CD8-positive, alpha-beta memory T cell (primary cell): ENCODE measurements at regions not wholly inside any gene's neighbourhood (a gene's known extent, or its start where the extent isn't known, plus 50 kb on each side); places are given as distances from the start of the nearest gene placed in this dataset.

Experiments
- CTCF ChIA-PET: fragments of 350-600 bp; sonication (Branson Sonifier 250); formaldehyde crosslinking; loops from one replicate; lab custom pipeline; 2021; ENCODE audit warnings: antibody characterized with exemption; lab: Charles Lee
- POLR2A ChIA-PET: fragments of 350-600 bp; sonication (Branson Sonifier 250); formaldehyde crosslinking; loops from one replicate; lab custom pipeline; 2021; ENCODE audit warnings: antibody characterized with exemption; lab: Charles Lee
- DNase-seq, 5 donors: peaks; one replicate each; pipeline versions ENCODE4 v3.0.0 to v3.0.0-alpha.2; 2020 to 2022; ENCODE audit warnings: mixed read lengths in 1 of 5
- H3K27ac ChIP-seq: one replicate; pipeline ENCODE4 v1.7.0; 2013; ENCODE audit warnings: low read depth, mild to moderate bottlenecking, low read length, moderate library complexity
- H3K27me3 ChIP-seq: 2 replicates; pipeline ENCODE4 v1.7.0; 2013; ENCODE audit warnings: low read length, mild to moderate bottlenecking; ENCODE audit not compliant: insufficient read depth, poor library complexity, severe bottlenecking
- H3K36me3 ChIP-seq: 2 replicates; pipeline ENCODE4 v1.7.0; 2013; ENCODE audit warnings: mild to moderate bottlenecking, low read length, moderate library complexity; ENCODE audit not compliant: insufficient read depth
- H3K4me1 ChIP-seq: 2 replicates; pipeline ENCODE4 v1.7.0; 2013; ENCODE audit warnings: mild to moderate bottlenecking, low read length, moderate library complexity; ENCODE audit not compliant: insufficient read depth
- H3K4me3 ChIP-seq: 2 replicates; pipeline ENCODE4 v1.7.0; 2013; ENCODE audit warnings: mild to moderate bottlenecking, low read length
- H3K9me3 ChIP-seq: 2 replicates; pipeline ENCODE4 v1.7.0; 2013; ENCODE audit warnings: mild to moderate bottlenecking, low read length
- H3K27ac Mint-ChIP-seq, 8 donors: one replicate each; pipeline ENCODE4 v1.8.0; 2020 to 2021; ENCODE audit warnings: mixed read lengths in 8 of 8, mild to moderate bottlenecking in 6 of 8, inconsistent platforms in 3 of 8, moderate library complexity in 3 of 8
- H3K27me3 Mint-ChIP-seq, 2 donors: one replicate each; pipeline ENCODE4 v1.8.0; 2020 to 2021; ENCODE audit warnings: mixed read lengths in 2 of 2, mild to moderate bottlenecking in 1 of 2, moderate library complexity in 1 of 2
- H3K36me3 Mint-ChIP-seq, 3 donors: one replicate each; pipeline ENCODE4 v1.8.0; 2020 to 2021; ENCODE audit warnings: mixed read lengths in 3 of 3, inconsistent platforms in 1 of 3, mild to moderate bottlenecking in 1 of 3
- H3K4me1 Mint-ChIP-seq, 3 donors: one replicate each; pipeline ENCODE4 v1.8.0; 2020 to 2021; ENCODE audit warnings: mixed read lengths in 3 of 3, inconsistent platforms in 1 of 3, mild to moderate bottlenecking in 1 of 3
- H3K4me3 Mint-ChIP-seq, 7 donors: one replicate each; pipeline ENCODE4 v1.8.0; 2020 to 2021; ENCODE audit warnings: mixed read lengths in 7 of 7, mild to moderate bottlenecking in 6 of 7, moderate library complexity in 4 of 7, inconsistent platforms in 2 of 7
- H3K9me3 Mint-ChIP-seq, 5 donors: one replicate each; pipeline ENCODE4 v1.8.0; 2020 to 2022; ENCODE audit warnings: mixed read lengths in 5 of 5, mild to moderate bottlenecking in 3 of 5, moderate library complexity in 2 of 5, inconsistent platforms in 1 of 5

DNA sequence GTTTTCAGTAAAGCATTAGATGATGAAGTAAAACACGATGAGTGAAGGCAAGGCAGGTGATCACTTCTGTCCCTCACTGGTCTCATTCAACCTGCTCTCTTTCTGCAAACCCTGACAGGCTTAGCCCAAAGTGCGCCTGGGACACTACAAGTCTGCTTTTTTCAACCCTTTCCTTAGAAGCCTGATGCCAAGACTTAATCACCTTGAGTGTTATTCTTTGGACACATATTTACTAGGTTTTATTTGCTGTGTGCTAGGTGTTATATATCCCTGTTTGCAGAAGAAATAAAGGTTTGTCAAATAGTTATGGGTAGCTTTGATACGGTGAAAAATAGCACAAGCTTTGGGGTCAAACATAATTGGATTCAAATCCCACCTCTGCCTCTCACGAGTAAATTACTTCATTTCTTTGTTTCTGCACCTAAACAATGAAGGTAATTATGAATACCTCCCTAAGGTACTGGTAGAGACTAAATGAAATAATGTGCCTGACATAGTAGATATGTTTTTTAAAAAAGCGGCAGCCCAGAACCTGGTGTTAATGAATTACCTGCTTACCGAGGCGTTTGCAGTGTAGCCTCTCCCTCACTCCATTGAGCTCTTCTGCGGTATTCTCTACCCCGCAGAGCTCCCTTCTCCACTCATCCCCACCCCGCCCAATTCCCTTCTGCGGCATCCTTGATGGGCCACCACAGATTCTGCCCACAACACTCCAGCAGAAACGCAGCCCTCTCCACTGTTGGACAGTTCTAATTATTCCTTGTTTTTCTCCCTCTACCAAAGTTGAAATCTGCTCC lies 269.0 kb upstream of the TPM1 start:
- Mint-ChIP-seq H3K36me3 (no peaks in the 10 kb centered on the region), H3K27me3 (no peaks in the 10 kb centered on the region), H3K4me1 (no peaks in the 10 kb centered on the region), H3K4me3 (no peak overlapping the region), H3K27ac (no peak overlapping the region), H3K9me3 (no peaks in the 10 kb centered on the region)
- Histone ChIP-seq H3K27me3 (no peaks in the 10 kb centered on the region), H3K27ac (no peak overlapping the region), H3K36me3 (no peaks in the 10 kb centered on the region), H3K4me3 (no peak overlapping the region), H3K4me1 (no peaks in the 10 kb centered on the region), H3K9me3 (no peaks in the 10 kb centered on the region)
- DNase-seq: no peak
- POLR2A ChIA-PET: interaction anchor here (0.5 kb wide), 1 partner anchor 72 kb away, joined by 4 read pairs; no protein-coding TSS in a partner anchor
- CTCF ChIA-PET: no interaction called here

DNA sequence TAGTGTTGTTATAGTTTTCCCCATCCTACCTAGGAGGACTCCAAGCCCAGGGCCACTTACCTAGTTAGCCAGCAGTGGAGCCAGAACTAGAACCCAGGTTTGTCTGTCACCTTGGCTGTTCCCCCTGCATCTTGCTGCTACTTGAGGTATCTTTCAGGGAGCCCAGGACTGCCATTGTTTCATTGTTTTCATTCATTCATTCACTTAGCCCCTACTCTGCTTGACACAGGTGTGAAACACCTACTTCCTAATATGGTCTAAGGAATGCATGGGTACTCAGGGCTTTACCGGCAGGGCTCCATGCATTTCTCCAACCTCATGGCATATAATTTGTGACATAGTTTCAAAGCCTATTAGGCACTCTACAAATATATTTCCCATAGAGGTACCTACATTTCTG lies 266.6 kb upstream of the TPM1 start:
- no peak overlapping the region for H3K4me3 Mint-ChIP-seq
- no peaks in the 10 kb centered on the region for H3K27me3 ChIP-seq
- H3K4me3 ChIP-seq: no peak overlapping the region
- no peaks in the 10 kb centered on the region for H3K36me3 ChIP-seq
- no peaks in the 10 kb centered on the region for H3K4me1 ChIP-seq
- no peaks in the 10 kb centered on the region for H3K4me1 Mint-ChIP-seq
- no peak for DNase-seq
- ChIA-PET POLR2A (no interaction called here), CTCF (no interaction called here)
- no peaks in the 10 kb centered on the region for H3K27me3 Mint-ChIP-seq
- no peak overlapping the region for H3K27ac Mint-ChIP-seq
- H3K36me3 Mint-ChIP-seq: no peaks in the 10 kb centered on the region
- no peaks in the 10 kb centered on the region for H3K9me3 ChIP-seq
- H3K27ac ChIP-seq: no peak overlapping the region
- H3K9me3 Mint-ChIP-seq: no peaks in the 10 kb centered on the region

- POLR2A ChIA-PET: no interaction called here
- Histone ChIP-seq H3K36me3 (no peaks in the 10 kb centered on the region), H3K4me3 (no peak overlapping the region), H3K4me1 (no peaks in the 10 kb centered on the region), H3K27ac (no peak overlapping the region), H3K9me3 (no peaks in the 10 kb centered on the region), H3K27me3 (no peaks in the 10 kb centered on the region)
- no peak for DNase-seq
- Mint-ChIP-seq H3K27me3 (peaks cover 0 to under 1% of the 10 kb centered on the region in 2 donors), H3K4me1 (no peaks in the 10 kb centered on the region), H3K4me3 (no peak overlapping the region), H3K9me3 (no peaks in the 10 kb centered on the region), H3K36me3 (no peaks in the 10 kb centered on the region), H3K27ac (no peak overlapping the region)
- CTCF ChIA-PET: no interaction called here
Measured at GRCh38 chr15:62777671-62778070, 264.9 kb upstream of the TPM1 start.

GRCh38 chr15:62779036-62779770 lies 263.3 kb upstream of the TPM1 start:
- peak overlapping the region in 1 of 8 donors; percentile 9 for H3K27ac Mint-ChIP-seq
- ChIA-PET POLR2A (no interaction called here), CTCF (no interaction called here)
- H3K36me3 ChIP-seq: no peaks in the 10 kb centered on the region
- H3K27ac ChIP-seq: no peak overlapping the region
- no peak for DNase-seq
- H3K4me3 ChIP-seq: no peak overlapping the region
- no peak overlapping the region for H3K4me3 Mint-ChIP-seq
- H3K4me1 ChIP-seq: no peaks in the 10 kb centered on the region
- H3K9me3 ChIP-seq: no peaks in the 10 kb centered on the region
- H3K36me3 Mint-ChIP-seq: no peaks in the 10 kb centered on the region
- no peaks in the 10 kb centered on the region for H3K27me3 ChIP-seq
- peaks cover 1 to 7% of the 10 kb centered on the region in 2 donors for H3K27me3 Mint-ChIP-seq
- H3K4me1 Mint-ChIP-seq: no peaks in the 10 kb centered on the region
- H3K9me3 Mint-ChIP-seq: no peaks in the 10 kb centered on the region

DNA sequence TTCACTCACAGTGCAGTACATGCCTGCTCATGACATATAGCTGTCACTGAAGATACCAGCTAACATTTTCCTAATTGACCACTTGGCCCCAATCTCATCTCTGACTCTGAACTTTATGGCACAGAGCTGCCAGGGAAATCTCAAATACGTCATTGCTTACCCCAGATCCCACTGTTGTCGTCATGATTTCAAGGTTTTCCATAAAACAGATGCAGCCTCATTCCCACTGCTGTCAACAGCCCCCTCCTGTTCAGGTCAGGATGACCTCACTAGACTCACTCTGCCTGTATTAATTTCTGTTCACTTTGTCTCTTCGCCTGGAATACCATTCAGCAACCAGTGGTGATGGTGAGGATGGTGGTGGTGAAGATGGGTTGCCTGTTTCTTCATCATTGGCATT lies 262.6 kb upstream of the TPM1 start:
- ChIA-PET POLR2A (no interaction called here), CTCF (no interaction called here)
- Histone ChIP-seq H3K27me3 (no peaks in the 10 kb centered on the region), H3K4me3 (no peak overlapping the region), H3K4me1 (no peaks in the 10 kb centered on the region), H3K27ac (no peak overlapping the region), H3K9me3 (no peaks in the 10 kb centered on the region), H3K36me3 (no peaks in the 10 kb centered on the region)
- H3K4me1 Mint-ChIP-seq: no peaks in the 10 kb centered on the region
- no peaks in the 10 kb centered on the region for H3K9me3 Mint-ChIP-seq
- no peak for DNase-seq
- H3K36me3 Mint-ChIP-seq: no peaks in the 10 kb centered on the region
- H3K27me3 Mint-ChIP-seq: peaks cover 2 to 10% of the 10 kb centered on the region in 2 donors
- H3K4me3 Mint-ChIP-seq: no peak overlapping the region
- no peak overlapping the region for H3K27ac Mint-ChIP-seq

GRCh38 chr15:62781081-62781497 lies 261.5 kb upstream of the TPM1 start:
- Histone ChIP-seq H3K27me3 (no peaks in the 10 kb centered on the region), H3K36me3 (no peaks in the 10 kb centered on the region), H3K9me3 (no peaks in the 10 kb centered on the region), H3K4me1 (no peaks in the 10 kb centered on the region), H3K4me3 (no peak overlapping the region), H3K27ac (no peak overlapping the region)
- POLR2A ChIA-PET: no interaction called here
- no peak for DNase-seq
- CTCF ChIA-PET: no interaction called here
- Mint-ChIP-seq H3K9me3 (no peaks in the 10 kb centered on the region), H3K36me3 (no peaks in the 10 kb centered on the region), H3K4me3 (no peak overlapping the region), H3K4me1 (no peaks in the 10 kb centered on the region), H3K27me3 (peaks cover 2 to 20% of the 10 kb centered on the region in 2 donors), H3K27ac (no peak overlapping the region)

DNA sequence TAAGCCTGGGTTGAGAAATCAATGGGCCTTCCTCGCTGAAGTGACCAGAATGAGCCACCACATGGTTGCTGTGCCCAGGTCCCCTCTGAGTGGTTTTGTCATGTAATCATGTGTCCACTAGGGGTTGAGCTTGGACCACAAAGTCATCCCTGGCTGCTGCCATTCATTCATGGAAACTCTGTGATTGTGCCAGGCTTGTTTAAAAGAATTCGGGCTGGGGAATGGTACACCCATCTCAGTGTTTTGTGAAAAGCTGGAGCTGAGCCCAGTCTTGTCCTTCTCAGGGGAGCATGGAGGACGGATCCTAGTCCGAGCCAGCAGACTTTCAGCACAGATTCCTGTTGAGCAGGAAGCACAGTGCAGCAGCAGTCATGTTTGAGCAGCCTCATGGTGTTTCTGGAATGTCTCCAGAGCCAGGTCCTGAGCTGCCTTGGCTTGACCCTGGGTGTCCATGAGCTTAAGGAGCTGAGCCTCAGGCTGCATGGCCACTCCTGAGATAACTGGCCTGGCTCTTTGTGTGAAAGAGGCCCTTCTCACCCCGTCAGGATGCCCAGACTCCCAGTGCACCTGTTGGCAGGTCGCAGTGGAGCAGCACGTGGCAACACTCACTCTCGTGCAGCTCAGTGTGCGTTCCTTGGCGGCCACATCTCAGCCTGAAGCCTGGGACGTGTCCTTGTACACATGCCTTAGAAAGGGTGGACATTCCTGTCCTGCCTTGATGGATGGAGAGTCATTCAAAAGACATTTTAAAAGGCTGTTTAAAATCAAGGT lies 260.3 kb upstream of the TPM1 start:
- Mint-ChIP-seq H3K4me3 (no peak overlapping the region), H3K36me3 (no peaks in the 10 kb centered on the region), H3K4me1 (no peaks in the 10 kb centered on the region), H3K27me3 (peaks cover 2 to 24% of the 10 kb centered on the region in 2 donors), H3K27ac (no peak overlapping the region), H3K9me3 (no peaks in the 10 kb centered on the region)
- Histone ChIP-seq H3K36me3 (no peaks in the 10 kb centered on the region), H3K4me1 (no peaks in the 10 kb centered on the region), H3K9me3 (no peaks in the 10 kb centered on the region), H3K27ac (no peak overlapping the region), H3K27me3 (no peaks in the 10 kb centered on the region), H3K4me3 (no peak overlapping the region)
- CTCF ChIA-PET: no interaction called here
- peak in 1 of 5 donors; percentile 6 for DNase-seq
- POLR2A ChIA-PET: no interaction called here

- H3K27me3 ChIP-seq: no peaks in the 10 kb centered on the region
- H3K36me3 ChIP-seq: no peaks in the 10 kb centered on the region
- Mint-ChIP-seq H3K4me1 (no peaks in the 10 kb centered on the region), H3K36me3 (no peaks in the 10 kb centered on the region), H3K27ac (no peak overlapping the region), H3K4me3 (no peak overlapping the region), H3K27me3 (peaks cover 2 to 26% of the 10 kb centered on the region in 2 donors), H3K9me3 (no peaks in the 10 kb centered on the region)
- no peaks in the 10 kb centered on the region for H3K4me1 ChIP-seq
- no peak overlapping the region for H3K4me3 ChIP-seq
- H3K27ac ChIP-seq: no peak overlapping the region
- no peaks in the 10 kb centered on the region for H3K9me3 ChIP-seq
- DNase-seq: no peak
- CTCF ChIA-PET: no interaction called here
- POLR2A ChIA-PET: no interaction called here
Measured at GRCh38 chr15:62782896-62783295, 259.7 kb upstream of the TPM1 start.
